ENCODE measurements at regions not wholly inside any gene's neighbourhood (a gene's known extent, or its start where the extent isn't known, plus 50 kb on each side); places are given as distances from the start of the nearest gene placed in this dataset.

GRCh38 chr1:68777851-68778250 lies 281.0 kb upstream of the DEPDC1 start:
- TF ChIP-seq OSR1 (CRISPR knock-in tag; IDR thresholded peaks at IDR 0.05) (no peak), TCF4 (CRISPR knock-in tag; IDR thresholded peaks at IDR 0.05; ENCODE audit: borderline replicate concordance) (no peak), ZFP3 (CRISPR knock-in tag; IDR thresholded peaks at IDR 0.05) (no peak), ZNF565 (CRISPR knock-in tag; conservative IDR thresholded peaks at IDR 0.05; ENCODE audit: low read depth) (no peak), ESRRG (CRISPR knock-in tag; IDR thresholded peaks at IDR 0.05) (no peak), ZNF8 (CRISPR knock-in tag; IDR thresholded peaks at IDR 0.05) (no peak), TSHZ2 (CRISPR knock-in tag; IDR thresholded peaks at IDR 0.05) (no peak), ARNTL (CRISPR knock-in tag; IDR thresholded peaks at IDR 0.05; ENCODE audit: borderline replicate concordance, low read depth) (no peak), CSDC2 (CRISPR knock-in tag; IDR thresholded peaks at IDR 0.05) (no peak), ZC3H10 (CRISPR knock-in tag; IDR thresholded peaks at IDR 0.05) (no peak), ZFP30 (CRISPR knock-in tag; IDR thresholded peaks at IDR 0.05) (no peak)
- TF ChIP-seq, protein P1, sequence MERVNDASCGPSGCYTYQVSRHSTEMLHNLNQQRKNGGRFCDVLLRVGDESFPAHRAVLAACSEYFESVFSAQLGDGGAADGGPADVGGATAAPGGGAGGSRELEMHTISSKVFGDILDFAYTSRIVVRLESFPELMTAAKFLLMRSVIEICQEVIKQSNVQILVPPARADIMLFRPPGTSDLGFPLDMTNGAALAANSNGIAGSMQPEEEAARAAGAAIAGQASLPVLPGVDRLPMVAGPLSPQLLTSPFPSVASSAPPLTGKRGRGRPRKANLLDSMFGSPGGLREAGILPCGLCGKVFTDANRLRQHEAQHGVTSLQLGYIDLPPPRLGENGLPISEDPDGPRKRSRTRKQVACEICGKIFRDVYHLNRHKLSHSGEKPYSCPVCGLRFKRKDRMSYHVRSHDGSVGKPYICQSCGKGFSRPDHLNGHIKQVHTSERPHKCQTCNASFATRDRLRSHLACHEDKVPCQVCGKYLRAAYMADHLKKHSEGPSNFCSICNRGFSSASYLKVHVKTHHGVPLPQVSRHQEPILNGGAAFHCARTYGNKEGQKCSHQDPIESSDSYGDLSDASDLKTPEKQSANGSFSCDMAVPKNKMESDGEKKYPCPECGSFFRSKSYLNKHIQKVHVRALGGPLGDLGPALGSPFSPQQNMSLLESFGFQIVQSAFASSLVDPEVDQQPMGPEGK (CRISPR knock-in tag; IDR thresholded peaks at IDR 0.05; ENCODE audit: borderline replicate concordance) = no peak
